NCI-H446 (cell line): ENCODE measurements at regions not wholly inside any gene's neighbourhood (a gene's known extent, or its start where the extent isn't known, plus 50 kb on each side); places are given as distances from the start of the nearest gene placed in this dataset.

Experiments used
- DNase-seq, 2 experiments: peaks; one replicate each; lab custom pipeline; 2025; lab: John Stamatoyannopoulos, UW

- peak in 1 of 2 experiments; percentile 28 for DNase-seq
Measured at GRCh38 chr7:19209166-19209696, 64.0 kb upstream of the FERD3L start.

GRCh38 chr7:19206721-19207120 lies 61.5 kb upstream of the FERD3L start:
- DNase-seq: no peak

GRCh38 chr7:19203686-19204085 lies 58.5 kb upstream of the FERD3L start:
- DNase-seq: no peak

GRCh38 chr7:19202599-19202998 lies 57.4 kb upstream of the FERD3L start:
- no peak for DNase-seq
